ENCODE measurements at regions not wholly inside any gene's neighbourhood (a gene's known extent, or its start where the extent isn't known, plus 50 kb on each side); places are given as distances from the start of the nearest gene placed in this dataset.

DNA sequence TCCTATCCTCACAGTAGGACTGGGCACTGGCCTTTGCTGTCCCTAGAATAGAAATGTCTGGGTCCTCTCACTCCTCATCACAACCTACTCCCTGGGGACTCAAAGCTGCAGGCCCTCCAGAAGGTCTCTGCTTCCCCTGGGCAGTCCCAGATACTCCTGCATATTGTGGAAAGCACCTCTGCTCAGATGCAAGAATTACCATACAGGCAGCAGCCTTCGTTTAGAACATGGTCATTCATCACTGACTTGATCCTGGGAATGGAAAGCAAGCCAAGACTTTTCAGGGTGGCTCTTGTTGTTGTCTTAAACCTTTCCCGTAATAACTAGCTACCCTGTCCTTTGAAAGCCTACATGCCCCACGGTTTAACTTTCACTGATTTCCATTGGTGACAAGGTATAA is 53.1 kb upstream of the NPAS2 start:
- Histone ChIP-seq H3K27me3 (ENCODE audit: control insufficient read depth in 2 of 2, insufficient read depth in 2 of 2, low read length in 2 of 2) (no peaks in the 10 kb centered on the region), H3K79me2 (ENCODE audit: control insufficient read depth, insufficient read depth, low read length) (no peaks in the 10 kb centered on the region), H3K4me1 (ENCODE audit: control insufficient read depth, extremely low read depth, insufficient read depth, low read length) (peaks cover 25% of the 10 kb centered on the region), H3K9me3 (replicated peaks; ENCODE audit: control insufficient read depth, insufficient read depth, low read length) (no peaks in the 10 kb centered on the region), H3K4me2 (ENCODE audit: insufficient read depth, low read length) (peak overlapping the region; percentile 22), H4K20me1 (replicated peaks; ENCODE audit: control insufficient read depth, extremely low read depth, insufficient read depth, low read length) (no peaks in the 10 kb centered on the region), H3K27ac (ENCODE audit: insufficient read depth, low read depth, low read length) (peak overlapping the region; percentile 39), H3K9ac (replicated peaks; ENCODE audit: extremely low read depth, insufficient read depth, low read length) (peak overlapping the region; percentile 2), H2AFZ (ENCODE audit: low read depth, low read length) (no peak overlapping the region), H3K36me3 (ENCODE audit: control insufficient read depth in 2 of 2, extremely low read depth in 1 of 2, insufficient read depth in 2 of 2, low read length in 2 of 2) (no peaks in the 10 kb centered on the region), H3K4me3 (replicated peaks in 1 of 3; ENCODE audit: insufficient read depth in 1 of 3, low read depth in 1 of 3, low read length in 3 of 3) (no peak overlapping the region), H3K9me1 (replicated peaks; ENCODE audit: control insufficient read depth, extremely low read depth, insufficient read depth, low read length) (no peaks in the 10 kb centered on the region)
- TSS peak; percentile 57 for BruUV-seq (replicated peaks)
- POLR2A ChIA-PET, result interaction anchor here (1.2 kb wide), 1 partner anchor 14 kb away, joined by 3 read pairs; no protein-coding TSS in a partner anchor
- FAIRE-seq, result no peak
- dilution Hi-C loops (cut with MboI; ENCODE audit: extremely low pct_ligation_motif_present, low sequenced_read_pairs), result no loop called here
- intact Hi-C loops (cut with micrococcal nuclease), result loop anchor here (2.0 kb wide), 1 partner anchor 52 kb away; no protein-coding TSS in a partner anchor
- TF ChIP-seq JUN (IDR thresholded peaks at IDR 0.05; ENCODE audit: borderline replicate concordance, insufficient read depth, insufficient read length, low read depth) (no peak), POLR2A (IDR thresholded peaks at IDR 0.05; ENCODE audit: low read depth, low read length) (no peak), MYC (IDR thresholded peaks at IDR 0.05; ENCODE audit: low read depth, low read length) (no peak), POLR2AphosphoS5 (IDR thresholded peaks at IDR 0.05; ENCODE audit: insufficient read depth, low read depth, low read length) (no peak), GATA2 (IDR thresholded peaks at IDR 0.05; ENCODE audit: insufficient read depth, insufficient read length, low read depth, low read length) (no peak)
- TF ChIP-seq, protein P1, sequence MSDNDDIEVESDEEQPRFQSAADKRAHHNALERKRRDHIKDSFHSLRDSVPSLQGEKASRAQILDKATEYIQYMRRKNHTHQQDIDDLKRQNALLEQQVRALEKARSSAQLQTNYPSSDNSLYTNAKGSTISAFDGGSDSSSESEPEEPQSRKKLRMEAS (IDR thresholded peaks at IDR 0.05; ENCODE audit: insufficient read depth, insufficient read length), result no peak
- TF ChIP-seq, protein P2, sequence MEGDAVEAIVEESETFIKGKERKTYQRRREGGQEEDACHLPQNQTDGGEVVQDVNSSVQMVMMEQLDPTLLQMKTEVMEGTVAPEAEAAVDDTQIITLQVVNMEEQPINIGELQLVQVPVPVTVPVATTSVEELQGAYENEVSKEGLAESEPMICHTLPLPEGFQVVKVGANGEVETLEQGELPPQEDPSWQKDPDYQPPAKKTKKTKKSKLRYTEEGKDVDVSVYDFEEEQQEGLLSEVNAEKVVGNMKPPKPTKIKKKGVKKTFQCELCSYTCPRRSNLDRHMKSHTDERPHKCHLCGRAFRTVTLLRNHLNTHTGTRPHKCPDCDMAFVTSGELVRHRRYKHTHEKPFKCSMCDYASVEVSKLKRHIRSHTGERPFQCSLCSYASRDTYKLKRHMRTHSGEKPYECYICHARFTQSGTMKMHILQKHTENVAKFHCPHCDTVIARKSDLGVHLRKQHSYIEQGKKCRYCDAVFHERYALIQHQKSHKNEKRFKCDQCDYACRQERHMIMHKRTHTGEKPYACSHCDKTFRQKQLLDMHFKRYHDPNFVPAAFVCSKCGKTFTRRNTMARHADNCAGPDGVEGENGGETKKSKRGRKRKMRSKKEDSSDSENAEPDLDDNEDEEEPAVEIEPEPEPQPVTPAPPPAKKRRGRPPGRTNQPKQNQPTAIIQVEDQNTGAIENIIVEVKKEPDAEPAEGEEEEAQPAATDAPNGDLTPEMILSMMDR (IDR thresholded peaks at IDR 0.05; ENCODE audit: extremely low read depth in 1 of 2, insufficient read depth in 1 of 2, low read depth in 1 of 2, low read length in 2 of 2), result no peak
- CTCF ChIA-PET, result interaction anchor here (0.9 to 3.3 kb wide), 8 partner anchors 9 to 218 kb away, joined by 3 to 17 read pairs (median 4); no protein-coding TSS in a partner anchor
- DNase-seq (ENCODE audit: low read depth, low spot score), result no peak
